GM18517 (cell line): ENCODE measurements at regions not wholly inside any gene's neighbourhood (a gene's known extent, or its start where the extent isn't known, plus 50 kb on each side); places are given as distances from the start of the nearest gene placed in this dataset.

Experiments used
- ATAC-seq: cut with Tn5 transposase; IDR thresholded peaks from one replicate; pipeline ENCODE4 v1.9.1; 2021; ENCODE audit warnings: mild to moderate bottlenecking, moderate library complexity; ENCODE audit not compliant: unreplicated experiment

DNA sequence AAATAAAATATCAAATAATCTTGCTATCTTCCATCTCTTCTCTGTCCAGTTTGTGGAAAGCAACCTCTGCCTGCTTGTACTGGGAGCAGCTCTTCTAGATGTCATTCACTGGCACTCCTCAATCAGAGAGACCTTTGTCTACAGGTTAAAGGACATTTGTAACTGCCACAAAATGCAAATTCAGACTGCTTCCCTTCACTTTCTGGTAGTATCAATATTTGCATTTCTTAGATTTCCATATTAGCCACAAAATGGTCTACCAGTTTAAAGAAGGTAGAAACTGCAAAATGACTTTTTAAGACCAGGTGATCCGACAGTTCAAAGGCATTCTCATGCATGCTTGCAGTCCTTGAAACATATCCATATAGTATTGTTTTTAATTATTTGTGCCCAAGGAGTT, 51.7 kb upstream of the RCN1 start:
- ATAC-seq, result no peak

DNA sequence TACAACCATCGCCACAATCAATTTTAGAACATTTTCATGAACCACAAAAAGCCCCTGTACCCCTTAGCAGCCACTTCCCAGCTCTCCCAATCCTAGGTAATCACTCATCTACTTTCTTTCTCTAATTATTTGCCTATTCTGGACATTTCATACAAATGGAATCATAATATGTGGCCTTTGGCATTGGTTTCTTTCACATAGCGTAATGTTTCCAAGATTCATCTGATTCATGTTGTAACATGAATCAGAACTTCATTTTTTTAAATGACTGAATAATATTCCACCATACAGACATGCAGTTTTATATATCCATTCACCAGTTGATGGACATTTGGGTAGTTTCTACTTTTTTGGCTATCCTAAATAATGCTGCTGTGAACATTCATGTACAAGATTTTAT, 56.2 kb upstream of the RCN1 start:
- no peak for ATAC-seq

DNA sequence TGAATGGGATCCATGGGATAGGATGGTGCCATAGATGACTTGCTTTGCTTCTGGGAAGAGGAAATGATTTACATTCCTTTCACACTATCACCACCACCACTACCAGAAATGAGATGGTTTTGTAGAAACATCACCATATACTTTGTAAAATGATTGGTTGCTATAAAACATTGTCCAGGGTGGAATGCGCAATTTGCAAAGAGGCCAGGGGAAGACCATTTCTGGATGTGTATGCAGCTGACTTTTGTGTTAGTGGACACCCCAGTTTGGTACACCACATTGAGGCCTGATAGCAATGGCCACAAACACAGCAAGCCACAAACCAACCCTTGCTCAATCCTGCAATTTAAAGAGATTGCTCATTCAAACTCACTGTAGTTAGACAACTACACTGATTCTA, 56.7 kb upstream of the RCN1 start:
- no peak for ATAC-seq

DNA sequence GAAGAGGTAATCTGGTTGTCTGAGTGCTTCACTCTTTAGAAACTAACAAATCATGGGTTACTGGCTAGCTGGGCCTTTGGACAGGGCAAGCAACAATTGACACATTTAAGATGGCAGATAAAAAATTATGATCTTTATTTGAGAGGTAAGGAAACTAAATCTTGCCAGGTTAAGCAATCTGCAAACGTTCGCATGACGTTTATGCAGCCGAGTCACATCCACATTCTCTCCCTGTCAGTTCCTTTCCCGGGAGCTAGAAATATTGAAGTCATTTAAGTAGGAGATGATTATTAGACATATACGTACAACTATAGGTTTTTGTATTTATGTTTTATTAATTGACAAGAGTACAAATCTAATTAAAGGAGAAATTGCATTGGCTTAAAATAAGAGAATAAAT, 57.4 kb upstream of the RCN1 start:
- no peak for ATAC-seq

DNA sequence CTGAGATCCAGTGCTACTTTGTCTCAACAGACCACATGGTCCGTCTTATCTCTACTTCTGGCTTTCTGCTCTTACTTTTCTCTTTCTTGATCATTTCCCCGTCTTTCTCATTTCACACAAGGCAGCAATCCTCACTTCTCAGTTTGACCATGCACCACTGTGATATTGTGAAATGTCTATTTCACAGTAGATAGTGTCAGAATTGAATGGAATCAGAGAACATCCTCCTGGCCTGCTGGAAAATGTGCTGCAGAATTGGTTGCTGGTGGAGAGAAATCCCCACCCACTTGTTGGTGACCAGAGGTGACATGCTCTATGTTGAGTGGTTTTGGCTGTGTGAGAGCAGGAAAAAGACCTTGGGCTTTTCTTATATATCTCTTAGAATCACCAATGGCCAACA, 57.8 kb upstream of the RCN1 start:
- ATAC-seq, result no peak

DNA sequence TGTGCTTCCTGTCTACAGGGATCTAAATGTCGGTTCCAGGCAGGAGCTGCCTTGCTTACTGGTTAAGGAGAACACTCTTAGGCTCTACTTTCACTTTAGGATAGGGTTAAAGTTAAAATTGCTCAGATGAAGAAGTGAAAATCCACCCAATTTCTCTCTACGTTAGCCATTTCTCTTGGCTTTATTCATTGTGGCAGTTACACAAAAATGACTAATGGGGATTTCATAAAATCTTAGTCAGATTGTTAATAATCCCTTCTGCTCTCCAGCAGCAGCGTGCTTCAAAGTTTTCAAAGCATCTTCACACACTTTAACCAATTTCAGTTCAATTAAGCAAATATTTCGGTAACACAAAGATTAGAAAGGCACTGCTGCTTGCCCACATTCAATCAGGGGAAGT, 58.4 kb upstream of the RCN1 start:
- ATAC-seq, result peak; percentile 43

DNA sequence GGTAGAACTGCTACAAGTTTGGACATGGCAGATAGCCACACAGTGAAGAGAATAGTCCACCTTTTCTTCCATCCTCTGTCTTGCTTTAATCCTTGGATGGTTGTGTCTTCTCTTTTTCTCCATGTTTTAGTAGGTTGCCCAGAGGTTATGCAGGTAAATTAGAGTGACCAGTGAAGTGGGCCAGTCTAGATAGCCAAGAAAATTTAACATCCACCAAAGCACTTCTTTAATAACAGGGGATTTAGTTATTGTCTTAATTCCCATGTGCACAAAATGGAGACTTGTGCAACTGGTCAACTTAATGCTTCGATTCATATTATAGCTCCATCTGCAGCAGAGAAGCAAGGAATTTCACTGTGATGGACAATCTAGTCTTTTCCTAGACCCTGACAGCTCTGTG, 58.8 kb upstream of the RCN1 start:
- ATAC-seq, result no peak

DNA sequence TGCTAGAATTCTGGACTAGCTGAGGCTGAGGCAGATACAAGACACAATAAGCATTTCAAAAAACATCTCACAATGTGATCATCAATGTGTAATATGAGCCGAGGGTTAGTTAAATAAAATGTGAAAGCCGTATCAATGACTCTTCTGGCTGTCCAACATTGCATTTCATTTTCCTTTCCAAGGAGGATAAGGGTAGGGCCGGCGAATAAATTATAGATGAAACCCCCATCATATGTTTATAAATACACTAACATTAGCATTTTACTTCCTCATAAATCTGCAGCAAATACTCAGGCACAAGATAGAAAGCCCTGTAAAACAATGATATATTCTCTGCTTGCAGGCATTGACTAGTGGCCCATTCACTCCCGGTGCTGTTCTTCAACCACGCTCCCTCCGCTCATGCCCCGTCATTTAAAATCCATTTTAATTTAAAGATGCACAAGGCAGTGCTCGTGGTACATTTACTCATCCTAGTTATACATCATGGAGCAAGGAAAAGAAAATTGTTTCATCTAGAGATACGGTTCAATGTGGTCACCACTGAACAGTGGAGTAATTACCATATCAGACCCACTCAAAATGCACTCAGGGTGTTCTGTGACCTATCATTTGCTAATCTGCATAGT, 59.9 kb upstream of the RCN1 start:
- no peak for ATAC-seq

DNA sequence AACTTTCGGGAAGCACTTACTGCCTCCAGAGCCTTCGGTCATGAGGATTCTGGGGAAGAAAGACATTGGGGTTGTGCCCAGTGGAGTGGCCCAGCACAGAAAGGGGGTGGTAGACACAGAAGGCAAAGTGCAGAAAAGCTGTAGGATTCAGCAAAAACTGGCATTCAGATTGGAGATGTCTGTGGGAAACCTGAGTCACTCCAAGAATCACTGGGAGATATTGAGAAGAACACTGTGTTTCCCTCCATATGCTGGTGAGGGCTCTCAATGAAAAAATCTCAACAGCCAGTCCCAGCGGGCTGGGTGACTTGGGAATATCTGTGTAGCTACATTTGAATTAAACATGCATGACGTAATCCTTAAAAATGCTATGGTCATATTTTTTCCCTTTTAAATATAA, 61.2 kb upstream of the RCN1 start:
- ATAC-seq, result no peak

DNA sequence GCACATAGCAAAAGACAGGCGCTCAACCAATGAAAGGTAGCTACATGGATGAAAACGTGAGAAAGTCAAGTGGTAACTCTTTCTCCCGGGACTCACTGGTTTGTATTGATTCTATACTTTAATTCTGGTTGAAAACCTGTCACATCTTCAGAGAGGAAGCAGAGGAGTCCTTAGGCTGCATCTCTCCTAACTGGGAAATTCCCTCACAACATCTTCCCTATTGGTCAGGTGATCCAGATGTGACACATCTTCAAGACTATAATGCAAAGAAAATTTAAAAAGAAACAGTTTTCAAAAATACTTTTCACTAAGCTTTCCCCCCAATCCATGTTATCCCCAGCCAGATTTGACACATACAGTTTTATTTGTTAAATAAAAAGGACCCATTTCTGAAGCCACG, 62.7 kb upstream of the RCN1 start:
- no peak for ATAC-seq

DNA sequence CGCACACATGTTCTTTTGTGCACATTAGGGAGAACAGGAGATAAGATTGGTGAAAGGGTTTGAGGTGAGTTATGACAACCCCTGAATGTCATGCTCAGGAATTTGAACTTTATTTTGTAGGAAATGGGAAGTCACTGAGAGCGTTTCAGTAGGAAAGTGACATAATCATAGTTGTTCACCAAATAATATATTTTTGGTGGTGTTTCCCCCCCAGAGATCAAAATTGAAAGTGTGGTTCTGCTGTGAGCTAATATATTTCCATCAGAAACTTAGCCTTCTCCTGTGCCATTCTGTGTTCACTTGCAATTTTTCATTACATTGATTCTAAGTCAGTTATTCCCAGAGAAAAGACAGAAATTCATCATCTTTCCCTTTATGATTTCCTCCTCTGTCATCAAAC, 64.1 kb upstream of the RCN1 start:
- no peak for ATAC-seq

DNA sequence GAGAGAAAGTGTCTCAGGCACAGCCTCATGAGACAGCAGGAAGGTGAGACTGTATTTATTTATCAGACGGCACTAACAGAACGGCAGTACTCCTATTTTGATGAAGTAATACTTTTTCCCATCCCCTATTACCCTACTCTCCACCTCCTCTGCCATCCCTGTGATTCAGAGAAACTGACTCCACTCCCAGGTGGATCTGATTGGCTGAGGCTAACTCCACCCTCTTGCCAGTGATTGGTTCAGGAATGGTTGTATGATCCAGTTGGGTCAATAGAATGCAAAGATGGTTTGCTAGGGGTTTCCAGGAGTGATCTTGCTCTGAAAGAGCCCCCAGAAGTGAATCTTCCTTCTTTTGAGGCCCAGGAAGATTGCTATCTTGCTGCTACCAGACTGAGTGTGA, 65.9 kb upstream of the RCN1 start:
- ATAC-seq, result no peak

DNA sequence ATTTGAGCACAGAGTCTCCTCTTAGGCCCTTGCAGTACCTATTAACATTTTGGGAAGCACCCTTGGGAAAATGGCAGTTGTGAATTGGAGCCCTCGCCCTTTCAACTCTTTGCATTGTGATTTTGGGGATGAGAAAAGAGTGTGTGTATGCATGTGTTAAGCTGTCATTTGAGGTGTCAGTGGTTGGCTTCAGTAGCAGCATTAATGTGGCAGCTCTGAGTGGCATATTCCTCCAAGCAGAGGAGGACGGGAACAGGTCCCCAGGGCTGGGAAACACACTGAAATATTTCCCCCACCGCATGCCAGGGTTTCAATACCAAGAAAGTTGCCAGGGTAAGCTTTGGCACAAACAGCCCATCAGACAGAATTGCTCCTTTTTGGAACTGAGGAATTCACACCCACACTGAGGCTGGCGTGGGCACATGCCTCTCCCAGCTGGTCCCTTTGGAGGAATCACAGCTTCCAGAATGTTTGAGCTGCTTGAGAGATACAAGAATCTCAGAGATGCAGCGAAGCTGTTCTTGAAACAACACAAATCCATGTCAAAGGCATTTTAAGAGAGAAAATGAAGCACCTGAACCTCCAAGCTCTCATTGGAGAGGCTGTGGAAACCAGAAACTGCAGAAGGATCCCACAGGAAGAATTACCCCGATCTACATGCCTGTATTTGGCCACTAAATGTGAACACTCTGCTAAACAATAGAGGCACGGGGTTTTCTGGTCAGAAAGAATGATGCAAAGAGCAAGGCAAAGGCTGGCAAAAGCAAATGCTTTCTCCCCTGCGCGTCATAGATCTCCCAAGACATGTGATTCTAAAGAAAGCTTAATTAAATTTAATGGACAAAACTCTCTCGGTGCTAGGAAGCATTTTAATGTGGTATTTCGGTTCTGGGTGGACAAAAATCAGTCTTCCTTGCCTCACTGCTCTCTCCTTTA, 67.2 kb upstream of the RCN1 start:
- ATAC-seq, result no peak

DNA sequence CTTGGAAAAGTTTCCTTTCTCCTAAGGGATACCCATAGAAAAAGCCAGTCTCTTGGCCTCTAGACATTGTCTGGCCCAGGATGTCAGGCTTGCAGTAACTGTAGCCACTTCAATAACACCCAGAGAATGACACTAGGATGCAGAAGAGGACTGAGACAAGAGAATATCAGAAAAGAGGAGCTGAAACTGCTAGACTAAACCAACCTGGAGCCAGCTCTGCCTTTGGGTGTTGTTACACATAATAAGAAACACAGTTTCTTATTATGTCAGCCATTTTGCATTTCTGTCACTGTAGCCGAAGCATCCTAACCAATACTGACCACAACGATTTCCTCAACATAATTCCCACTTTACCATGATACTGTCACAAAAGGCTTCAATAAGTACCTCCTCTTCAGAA, 72.2 kb upstream of the RCN1 start:
- no peak for ATAC-seq

DNA sequence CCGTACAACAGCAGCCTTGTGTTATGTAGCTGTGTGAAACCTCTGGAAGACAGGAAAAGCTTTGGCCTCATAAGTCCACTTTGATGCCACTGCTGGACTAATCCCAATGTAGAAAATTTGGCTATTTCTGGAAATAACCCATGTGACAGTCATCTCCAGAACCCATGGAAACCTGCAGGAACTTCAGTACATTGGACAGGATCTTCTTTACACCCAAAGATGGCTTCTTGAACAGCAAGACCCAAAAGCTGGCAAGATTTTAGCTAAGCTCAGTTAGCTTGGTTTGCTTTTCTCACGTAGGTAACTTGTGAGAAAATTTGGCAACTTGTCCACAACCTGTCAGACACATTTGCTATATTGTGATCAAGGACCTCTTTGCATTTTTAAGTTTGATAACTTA, 74.8 kb upstream of the RCN1 start:
- no peak for ATAC-seq

DNA sequence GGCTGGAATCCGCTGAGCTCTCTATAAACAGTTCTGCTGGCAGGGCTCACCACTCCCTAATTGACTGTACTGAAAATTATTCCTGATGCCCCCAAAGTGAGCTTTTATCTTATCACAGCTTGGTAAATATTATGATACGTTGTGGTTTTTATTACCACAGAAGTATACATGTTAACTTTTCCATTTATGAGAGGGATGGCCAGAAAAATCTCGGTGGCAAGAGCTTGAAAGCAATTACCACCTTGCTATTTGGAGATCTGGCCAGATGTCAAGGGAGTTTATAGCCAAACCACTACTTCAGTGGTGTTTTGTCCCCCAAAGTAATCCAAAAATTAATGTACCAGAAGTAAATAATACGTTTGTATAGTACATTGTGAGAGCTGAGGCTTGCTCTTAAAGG, 75.4 kb upstream of the RCN1 start:
- ATAC-seq, result no peak

DNA sequence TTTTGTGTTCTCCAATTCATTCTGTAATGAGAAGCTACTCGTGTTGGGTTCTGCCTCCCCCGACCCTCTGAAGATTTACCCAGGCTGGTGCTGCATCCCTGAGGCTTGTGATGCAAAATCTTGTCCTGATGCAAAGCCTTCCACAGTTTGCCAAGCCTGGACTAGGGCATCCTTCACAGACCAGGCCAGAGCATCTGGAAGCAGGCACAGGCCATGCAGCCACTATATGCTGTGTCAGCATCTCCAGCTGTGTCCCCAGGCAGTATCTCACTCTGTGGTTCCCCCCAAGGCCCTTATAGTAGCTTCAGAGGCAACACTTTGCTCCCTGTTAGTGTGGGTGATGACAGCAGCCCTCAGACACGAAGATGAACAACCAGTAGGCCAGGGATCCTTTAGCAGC, 77.3 kb upstream of the RCN1 start:
- no peak for ATAC-seq

DNA sequence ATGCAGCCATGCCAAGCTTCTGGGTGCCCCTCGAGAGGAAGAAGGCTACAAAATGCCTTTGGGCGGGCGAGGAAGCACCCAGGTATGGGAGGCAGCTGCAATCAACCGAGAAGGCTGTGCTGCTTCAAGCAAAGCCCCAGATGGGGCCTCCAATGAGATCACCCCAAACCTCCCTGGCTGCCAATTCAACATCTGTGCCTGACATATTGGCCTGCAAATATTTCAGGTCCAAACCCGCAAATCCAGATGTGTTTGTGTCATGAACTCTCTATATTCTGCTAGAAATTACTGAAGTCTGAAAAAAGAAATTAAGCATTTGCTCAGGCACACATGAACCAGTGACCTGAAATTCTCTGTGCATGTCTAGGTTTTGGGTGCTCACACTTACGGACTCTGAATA, 78.8 kb upstream of the RCN1 start:
- no peak for ATAC-seq

DNA sequence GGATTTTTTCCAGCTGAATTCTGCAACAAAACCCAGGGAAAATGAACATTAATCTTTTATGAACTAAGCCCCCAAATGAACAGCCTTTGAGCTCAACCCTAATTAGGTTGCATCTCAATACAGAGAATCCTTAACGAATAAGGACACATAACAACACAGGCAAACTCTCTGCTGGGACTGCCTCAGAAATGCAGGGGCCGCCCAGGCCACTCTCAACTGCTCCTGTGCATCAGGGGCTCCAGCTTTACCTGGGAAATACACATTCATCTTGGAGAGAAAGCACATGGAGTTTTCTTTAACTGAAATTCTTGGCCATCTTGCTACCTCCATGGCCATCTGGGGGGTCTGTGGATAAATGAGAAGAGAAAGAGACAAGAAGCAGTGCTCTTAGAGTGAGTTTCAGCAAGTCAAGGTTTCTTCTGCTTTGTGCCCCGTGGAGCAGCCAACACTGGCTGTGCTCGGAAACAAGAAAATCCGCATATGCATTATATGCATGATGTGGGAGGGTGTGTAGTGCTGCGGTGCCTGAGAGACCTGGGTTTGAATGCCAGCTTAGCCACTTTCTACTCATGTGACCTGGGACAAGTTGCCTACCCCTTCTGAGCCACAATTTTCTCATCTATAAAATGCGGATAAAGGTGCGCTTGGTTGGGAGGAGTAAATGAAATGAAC, 81.9 kb upstream of the RCN1 start:
- no peak for ATAC-seq

DNA sequence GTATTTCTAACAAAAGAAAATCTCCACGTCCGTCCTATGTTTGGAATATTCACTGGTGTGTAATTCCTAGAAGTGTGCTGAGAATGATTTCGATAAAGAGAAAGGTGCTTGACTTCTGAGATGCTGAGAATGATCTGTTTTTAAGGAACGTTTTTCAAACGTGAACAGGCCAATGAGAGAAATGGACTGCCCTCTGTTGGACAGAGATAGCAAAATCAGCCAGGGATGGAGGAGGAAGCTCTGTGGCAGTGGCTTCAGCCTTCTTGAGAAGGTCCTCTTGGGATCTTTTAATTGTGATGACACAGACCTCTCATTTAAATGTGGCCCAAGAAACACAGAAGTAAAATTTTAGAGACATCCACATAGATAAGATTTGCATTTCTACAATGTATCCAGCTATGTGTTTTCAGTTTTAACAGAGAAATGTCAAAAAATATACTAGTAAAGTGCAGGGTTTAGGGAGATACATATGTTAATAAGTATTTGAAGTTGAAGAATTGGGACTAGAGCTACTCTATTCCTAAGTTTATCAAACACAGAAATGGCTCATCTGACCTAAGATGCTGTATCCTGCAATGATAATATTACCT, 84.0 kb upstream of the RCN1 start:
- ATAC-seq, result peak; percentile 64

DNA sequence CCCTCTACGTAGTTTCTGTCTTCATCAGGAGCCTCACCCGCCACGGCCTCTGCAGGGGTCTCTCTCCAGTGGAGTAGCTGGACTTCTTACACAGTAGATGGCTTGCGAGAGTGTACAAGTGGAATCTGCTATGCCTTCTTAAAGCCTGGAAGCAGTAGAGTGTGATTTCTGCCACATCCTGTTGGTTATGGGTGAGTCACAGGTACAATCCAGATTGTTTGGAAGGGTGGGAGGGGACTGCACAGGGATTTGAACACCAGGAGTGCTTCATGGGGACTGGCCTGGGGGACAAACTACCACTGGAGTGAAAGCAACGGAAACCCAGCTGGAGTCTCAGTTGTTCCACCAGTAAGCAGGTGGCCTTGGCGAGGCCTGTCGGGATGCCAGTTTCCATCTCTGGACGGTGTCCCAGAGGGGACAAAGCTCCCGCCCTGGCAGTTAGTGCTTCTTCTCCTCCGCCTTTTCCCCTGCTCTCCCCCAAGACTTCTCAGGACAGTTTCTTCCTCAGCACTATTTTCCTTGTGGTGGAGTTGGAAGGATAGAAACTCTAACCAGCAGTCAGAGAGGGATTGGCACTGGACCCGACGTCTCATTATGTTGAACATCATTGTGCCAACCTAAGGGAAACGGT, 85.0 kb upstream of the RCN1 start:
- ATAC-seq, result no peak
